GM13976 (cell line): ENCODE measurements at regions not wholly inside any gene's neighbourhood (a gene's known extent, or its start where the extent isn't known, plus 50 kb on each side); places are given as distances from the start of the nearest gene placed in this dataset.
"Not testable (repeated sequence)": the region's sequence is repeated elsewhere in the genome, so short reads cannot be mapped to it uniquely, and the experiment has no call there.

Experiments
- DNase-seq: peaks from one replicate; pipeline ENCODE4 v3.0.0; 2012; ENCODE audit warnings: low spot score
- in situ Hi-C: fragments of 300-500 bp; cut with MboI; formaldehyde crosslinking; loops from one replicate; pipeline ENCODE4 v1.12.0; 2022; ENCODE audit warnings: low sequenced_read_pairs, mixed read lengths, inconsistent platforms; ENCODE audit not compliant: unreplicated experiment
- TF ChIP-seq, protein P1 (sequence below): IDR thresholded peaks from 2 replicates; pipeline ENCODE4 v1.5.1; 2012; ENCODE audit warnings: borderline replicate concordance, mild to moderate bottlenecking; ENCODE audit not compliant: insufficient read depth; ENCODE audit errors: extremely low read depth, missing control alignments, control extremely low read depth

DNA sequence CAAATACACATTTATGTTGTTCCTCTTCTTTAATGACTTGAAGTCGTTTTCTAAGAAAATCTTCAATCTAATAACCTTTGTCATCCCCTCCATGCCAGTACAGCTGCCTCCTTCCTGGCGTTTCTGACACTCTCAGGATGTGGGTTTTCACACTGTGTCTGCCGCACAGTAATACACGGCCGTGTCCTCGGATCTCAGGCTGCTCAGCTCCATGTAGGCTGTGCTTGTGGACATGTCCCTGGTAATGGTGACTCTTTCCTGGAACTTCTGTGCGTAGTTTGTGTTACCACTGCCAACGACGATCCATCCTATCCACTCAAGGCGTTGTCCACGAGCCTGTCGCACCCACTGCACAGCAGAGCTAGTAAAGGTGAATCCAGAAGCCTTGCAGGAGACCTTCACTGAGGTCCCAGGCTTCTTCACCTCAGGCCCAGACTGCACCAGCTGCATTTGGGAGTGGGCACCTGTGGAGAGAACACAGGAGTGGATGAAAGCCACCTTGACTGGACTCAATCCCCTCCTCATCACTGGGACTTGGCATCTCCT, 1095.9 kb downstream of the TMEM121 start:
- TF ChIP-seq, protein P1, sequence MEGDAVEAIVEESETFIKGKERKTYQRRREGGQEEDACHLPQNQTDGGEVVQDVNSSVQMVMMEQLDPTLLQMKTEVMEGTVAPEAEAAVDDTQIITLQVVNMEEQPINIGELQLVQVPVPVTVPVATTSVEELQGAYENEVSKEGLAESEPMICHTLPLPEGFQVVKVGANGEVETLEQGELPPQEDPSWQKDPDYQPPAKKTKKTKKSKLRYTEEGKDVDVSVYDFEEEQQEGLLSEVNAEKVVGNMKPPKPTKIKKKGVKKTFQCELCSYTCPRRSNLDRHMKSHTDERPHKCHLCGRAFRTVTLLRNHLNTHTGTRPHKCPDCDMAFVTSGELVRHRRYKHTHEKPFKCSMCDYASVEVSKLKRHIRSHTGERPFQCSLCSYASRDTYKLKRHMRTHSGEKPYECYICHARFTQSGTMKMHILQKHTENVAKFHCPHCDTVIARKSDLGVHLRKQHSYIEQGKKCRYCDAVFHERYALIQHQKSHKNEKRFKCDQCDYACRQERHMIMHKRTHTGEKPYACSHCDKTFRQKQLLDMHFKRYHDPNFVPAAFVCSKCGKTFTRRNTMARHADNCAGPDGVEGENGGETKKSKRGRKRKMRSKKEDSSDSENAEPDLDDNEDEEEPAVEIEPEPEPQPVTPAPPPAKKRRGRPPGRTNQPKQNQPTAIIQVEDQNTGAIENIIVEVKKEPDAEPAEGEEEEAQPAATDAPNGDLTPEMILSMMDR = no peak
- in situ Hi-C loops = no loop called here
- no peak for DNase-seq

DNA sequence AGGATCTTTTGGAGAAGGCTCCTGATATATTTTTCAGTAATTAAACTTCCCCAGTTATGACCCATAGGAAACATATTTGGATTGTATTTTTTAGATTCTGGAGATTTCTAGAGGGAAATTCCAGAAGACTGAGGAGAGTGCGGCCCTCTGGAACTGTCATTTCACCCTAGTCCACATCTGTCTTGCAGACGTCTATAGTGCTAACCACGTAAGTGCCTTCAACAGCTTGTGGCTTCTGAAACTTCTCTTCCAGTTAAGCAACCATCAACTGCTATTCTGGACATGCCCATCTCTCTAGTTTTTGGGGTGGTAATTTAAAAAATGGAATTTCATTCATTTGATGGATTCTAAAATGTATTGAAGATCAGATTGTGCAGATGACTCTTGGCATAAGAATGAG, 1098.8 kb downstream of the TMEM121 start:
- in situ Hi-C loops = no loop called here
- TF ChIP-seq, protein P1 = no peak
- DNase-seq = no peak

GRCh38 chr14:106626469-106626868, 1100.1 kb downstream of the TMEM121 start:
- DNase-seq, in situ Hi-C loops: not testable (repeated sequence)

DNA sequence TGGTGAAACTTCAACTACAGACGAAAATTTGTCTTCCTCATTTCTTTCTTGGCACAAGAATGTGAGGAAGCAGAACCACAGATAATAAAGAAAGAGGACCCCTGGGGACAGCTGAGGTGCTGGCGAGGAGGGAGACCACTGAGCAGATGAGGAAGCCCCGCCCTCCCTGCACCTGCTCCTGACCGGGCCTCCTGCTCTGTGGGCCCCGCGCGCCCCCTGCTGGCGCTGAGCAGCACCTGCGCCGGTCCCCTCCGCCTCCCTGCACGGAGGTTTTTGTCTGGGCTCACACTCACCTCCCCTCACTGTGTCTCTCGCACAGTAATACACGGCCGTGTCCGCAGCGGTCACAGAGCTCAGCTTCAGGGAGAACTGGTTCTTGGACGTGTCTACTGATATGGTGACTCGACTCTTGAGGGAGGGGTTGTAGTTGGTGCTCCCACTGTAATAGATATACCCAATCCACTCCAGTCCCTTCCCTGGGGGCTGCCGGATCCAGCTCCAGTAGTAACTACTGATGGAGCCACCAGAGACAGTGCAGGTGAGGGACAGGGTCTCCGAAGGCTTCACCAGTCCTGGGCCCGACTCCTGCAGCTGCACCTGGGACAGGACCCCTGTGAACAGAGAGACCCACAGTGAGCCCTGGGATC, 1100.7 kb downstream of the TMEM121 start:
- TF ChIP-seq, protein P1 = peak; percentile 78
- in situ Hi-C loops = not testable (repeated sequence)
- DNase-seq = peak; percentile 76

DNA sequence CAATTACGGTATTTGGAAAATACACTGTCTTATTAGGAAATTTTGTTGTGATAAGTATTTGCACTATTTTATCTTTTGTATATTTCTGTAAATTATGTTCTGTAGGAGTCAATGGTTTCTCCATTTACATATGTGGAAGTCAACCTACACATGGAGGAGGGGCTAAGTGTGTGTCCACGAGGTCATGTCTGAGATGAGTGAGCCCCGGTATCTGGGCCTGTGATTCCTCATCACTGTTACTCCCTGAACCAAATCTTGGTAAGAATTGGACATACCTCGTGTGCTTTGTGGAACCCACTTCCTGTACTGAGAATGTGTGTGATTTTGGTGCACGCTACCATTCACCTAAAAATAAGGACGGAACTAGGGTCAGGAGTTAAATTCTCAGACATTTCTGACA, 1105.5 kb downstream of the TMEM121 start:
- TF ChIP-seq, protein P1 = no peak
- in situ Hi-C loops = no loop called here
- DNase-seq = no peak

DNA sequence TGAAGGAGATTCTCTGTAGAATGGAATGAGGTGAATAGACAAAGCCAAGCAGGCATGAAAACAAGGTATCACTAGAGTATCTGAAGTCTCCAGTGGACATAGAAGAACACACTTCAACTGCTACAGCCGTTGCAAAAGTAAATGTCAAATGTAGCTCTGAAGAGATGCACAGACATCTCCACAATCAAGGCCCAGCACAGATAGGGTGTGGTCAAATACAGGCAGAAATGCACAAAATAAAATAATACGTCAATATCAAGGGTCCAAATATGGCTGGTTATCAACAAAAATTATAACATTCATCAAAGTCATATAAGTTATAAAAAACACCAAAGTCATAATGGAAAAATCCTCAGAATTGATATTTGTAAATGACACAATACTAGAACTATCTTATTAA, 1107.3 kb downstream of the TMEM121 start:
- no peak for DNase-seq
- in situ Hi-C loops = no loop called here
- TF ChIP-seq, protein P1 = no peak

- TF ChIP-seq, protein P1 = no peak
- in situ Hi-C loops = no loop called here
- no peak for DNase-seq
These were observed 1109.2 kb downstream of the TMEM121 start for GRCh38 chr14:106635569-106635968.
